ENCODE measurements at regions not wholly inside any gene's neighbourhood (a gene's known extent, or its start where the extent isn't known, plus 50 kb on each side); places are given as distances from the start of the nearest gene placed in this dataset.

DNA sequence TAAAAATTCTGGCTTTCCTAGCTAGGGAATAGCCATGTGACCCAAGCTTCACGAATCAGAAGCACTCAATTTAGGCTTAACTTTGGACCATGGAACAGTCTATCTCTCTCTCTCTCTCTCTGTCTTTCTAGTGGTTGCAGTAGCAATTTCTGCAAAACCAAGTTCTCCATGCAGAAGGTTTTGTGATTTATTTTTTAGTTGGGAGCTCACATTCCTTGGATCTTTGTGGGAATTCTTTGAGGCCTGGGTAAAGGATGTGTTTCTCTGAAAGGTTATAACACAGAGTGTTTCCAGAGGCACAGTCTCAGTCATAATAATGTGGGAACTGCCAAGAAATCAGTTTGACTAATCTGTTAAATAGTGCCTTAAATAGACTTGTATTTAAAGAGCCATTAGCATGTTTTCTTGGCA, 112.3 kb upstream of the COL11A1 start:
- H3K9me3 ChIP-seq (ENCODE audit: control insufficient read depth, insufficient read depth, low read length), result no peaks in the 10 kb centered on the region
- ChIA-PET CTCF (no interaction called here), POLR2A (no interaction called here)
- TF ChIP-seq, protein P1, sequence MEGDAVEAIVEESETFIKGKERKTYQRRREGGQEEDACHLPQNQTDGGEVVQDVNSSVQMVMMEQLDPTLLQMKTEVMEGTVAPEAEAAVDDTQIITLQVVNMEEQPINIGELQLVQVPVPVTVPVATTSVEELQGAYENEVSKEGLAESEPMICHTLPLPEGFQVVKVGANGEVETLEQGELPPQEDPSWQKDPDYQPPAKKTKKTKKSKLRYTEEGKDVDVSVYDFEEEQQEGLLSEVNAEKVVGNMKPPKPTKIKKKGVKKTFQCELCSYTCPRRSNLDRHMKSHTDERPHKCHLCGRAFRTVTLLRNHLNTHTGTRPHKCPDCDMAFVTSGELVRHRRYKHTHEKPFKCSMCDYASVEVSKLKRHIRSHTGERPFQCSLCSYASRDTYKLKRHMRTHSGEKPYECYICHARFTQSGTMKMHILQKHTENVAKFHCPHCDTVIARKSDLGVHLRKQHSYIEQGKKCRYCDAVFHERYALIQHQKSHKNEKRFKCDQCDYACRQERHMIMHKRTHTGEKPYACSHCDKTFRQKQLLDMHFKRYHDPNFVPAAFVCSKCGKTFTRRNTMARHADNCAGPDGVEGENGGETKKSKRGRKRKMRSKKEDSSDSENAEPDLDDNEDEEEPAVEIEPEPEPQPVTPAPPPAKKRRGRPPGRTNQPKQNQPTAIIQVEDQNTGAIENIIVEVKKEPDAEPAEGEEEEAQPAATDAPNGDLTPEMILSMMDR (IDR thresholded peaks at IDR 0.05; ENCODE audit: low read depth, low read length), result no peak
- peak; percentile 10 for DNase-seq (ENCODE audit: low read depth, low spot score)
- no peaks in the 10 kb centered on the region for H3K27me3 ChIP-seq (ENCODE audit: control insufficient read depth, insufficient read depth, low read length)
- H3K27ac ChIP-seq (ENCODE audit: low read depth, low read length), result no peak overlapping the region
- no peak overlapping the region for H3K4me3 ChIP-seq (ENCODE audit: low read depth, low read length)

DNA sequence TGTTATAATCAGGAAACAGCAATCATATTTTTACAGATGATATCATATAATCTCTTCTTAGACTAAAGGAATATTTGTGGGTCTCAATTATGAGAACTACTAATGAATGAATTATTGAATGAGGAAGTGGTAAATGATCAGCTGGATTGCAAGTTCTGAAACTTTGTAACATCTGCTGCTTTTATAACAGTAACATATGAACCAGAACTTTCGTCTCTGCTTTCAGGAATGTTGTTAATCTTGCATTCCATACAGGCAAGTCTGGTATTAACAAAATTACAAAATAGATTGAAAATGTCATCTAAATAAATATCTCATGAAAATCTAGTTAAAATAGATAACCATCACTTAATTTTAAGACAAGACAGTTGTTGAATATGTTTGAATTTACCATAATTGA, 110.5 kb upstream of the COL11A1 start:
- no peak for DNase-seq (ENCODE audit: low read depth, low spot score)
- TF ChIP-seq, protein P1 (IDR thresholded peaks at IDR 0.05; ENCODE audit: low read depth, low read length), result no peak
- ChIA-PET CTCF (no interaction called here), POLR2A (no interaction called here)
- Histone ChIP-seq H3K27ac (ENCODE audit: low read depth, low read length) (no peak overlapping the region), H3K27me3 (ENCODE audit: control insufficient read depth, insufficient read depth, low read length) (no peaks in the 10 kb centered on the region), H3K4me3 (ENCODE audit: low read depth, low read length) (no peak overlapping the region), H3K9me3 (ENCODE audit: control insufficient read depth, insufficient read depth, low read length) (no peaks in the 10 kb centered on the region)

DNA sequence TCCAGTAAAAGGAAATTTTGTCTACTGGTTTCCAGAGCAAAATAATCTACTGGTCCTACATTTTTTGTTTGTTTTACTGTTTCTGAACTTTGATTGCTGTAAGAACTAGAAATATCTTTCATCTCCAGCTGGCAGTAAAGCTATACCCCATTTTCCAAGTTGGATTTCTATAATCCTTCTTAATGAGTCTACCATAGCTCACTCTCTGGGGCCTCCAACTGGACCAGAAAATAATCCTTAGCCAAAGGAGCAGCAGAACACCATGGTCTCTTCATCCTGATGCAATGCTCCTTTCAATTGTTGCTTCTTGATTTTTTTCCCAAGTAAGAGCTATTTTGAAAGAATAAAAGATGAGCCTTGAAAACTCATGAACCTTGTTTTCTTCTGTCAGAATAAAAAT, 110.0 kb upstream of the COL11A1 start:
- no peak for DNase-seq (ENCODE audit: low read depth, low spot score)
- ChIA-PET CTCF (no interaction called here), POLR2A (no interaction called here)
- Histone ChIP-seq H3K27me3 (ENCODE audit: control insufficient read depth, insufficient read depth, low read length) (no peaks in the 10 kb centered on the region), H3K9me3 (ENCODE audit: control insufficient read depth, insufficient read depth, low read length) (no peaks in the 10 kb centered on the region), H3K4me3 (ENCODE audit: low read depth, low read length) (no peak overlapping the region), H3K27ac (ENCODE audit: low read depth, low read length) (no peak overlapping the region)
- TF ChIP-seq, protein P1 (IDR thresholded peaks at IDR 0.05; ENCODE audit: low read depth, low read length), result no peak

DNA sequence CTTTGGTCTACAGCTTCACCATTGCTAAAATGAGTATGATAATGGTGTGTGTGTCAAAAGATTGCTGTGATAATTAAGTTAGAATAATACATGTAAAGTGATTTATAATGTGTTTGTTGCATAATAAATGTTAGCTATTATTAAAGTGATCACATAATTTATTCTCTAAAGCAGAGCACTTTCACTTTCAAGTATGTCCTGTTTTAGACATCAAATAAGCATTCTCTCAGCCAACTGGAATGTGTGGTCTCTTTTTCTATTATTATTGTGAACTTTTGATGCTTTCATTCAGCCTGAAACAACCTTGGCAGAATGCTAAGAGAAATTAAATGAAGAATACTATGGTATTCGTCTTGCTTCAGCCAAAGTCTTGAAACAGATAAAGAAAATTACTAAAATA, 102.8 kb upstream of the COL11A1 start:
- POLR2A ChIA-PET, result no interaction called here
- TF ChIP-seq, protein P1 (IDR thresholded peaks at IDR 0.05; ENCODE audit: low read depth, low read length), result no peak
- CTCF ChIA-PET, result no interaction called here
- H3K27me3 ChIP-seq (ENCODE audit: control insufficient read depth, insufficient read depth, low read length), result no peaks in the 10 kb centered on the region
- H3K27ac ChIP-seq (ENCODE audit: low read depth, low read length), result no peak overlapping the region
- no peak for DNase-seq (ENCODE audit: low read depth, low spot score)
- H3K9me3 ChIP-seq (ENCODE audit: control insufficient read depth, insufficient read depth, low read length), result no peaks in the 10 kb centered on the region
- no peak overlapping the region for H3K4me3 ChIP-seq (ENCODE audit: low read depth, low read length)

DNA sequence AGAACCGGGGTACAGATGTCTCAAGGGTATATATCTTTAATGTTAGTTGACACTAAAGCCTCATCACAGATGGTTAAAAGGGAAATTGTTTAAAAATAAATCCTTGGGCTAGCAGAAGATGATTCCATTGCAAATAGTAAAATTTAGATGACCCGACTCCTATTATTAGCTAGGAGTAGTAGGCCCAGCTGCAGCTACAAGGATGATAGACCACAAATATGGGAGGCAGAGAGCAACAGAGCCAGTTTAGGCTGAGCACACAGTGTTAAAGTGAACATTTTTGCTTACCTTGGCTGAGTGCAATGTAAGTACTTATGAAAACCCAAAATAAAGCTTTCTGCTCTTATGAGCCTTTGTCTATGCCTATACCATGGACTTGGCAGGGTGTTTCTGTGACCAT, 100.5 kb upstream of the COL11A1 start:
- TF ChIP-seq, protein P1 (IDR thresholded peaks at IDR 0.05; ENCODE audit: low read depth, low read length), result no peak
- CTCF ChIA-PET, result interaction anchor here (1.0 kb wide), 1 partner anchor 253 kb away, joined by 4 read pairs; no protein-coding TSS in a partner anchor
- DNase-seq (ENCODE audit: low read depth, low spot score), result no peak

More for the DNA sequence above, 100.5 kb upstream of the COL11A1 start:
- Histone ChIP-seq H3K9me3 (ENCODE audit: control insufficient read depth, insufficient read depth, low read length) (no peaks in the 10 kb centered on the region), H3K4me3 (ENCODE audit: low read depth, low read length) (no peak overlapping the region), H3K27ac (ENCODE audit: low read depth, low read length) (no peak overlapping the region), H3K27me3 (ENCODE audit: control insufficient read depth, insufficient read depth, low read length) (no peaks in the 10 kb centered on the region)
- POLR2A ChIA-PET, result no interaction called here

Data from AG04450 (cell line).